HCT116 (cell line): ENCODE measurements at regions not wholly inside any gene's neighbourhood (a gene's known extent, or its start where the extent isn't known, plus 50 kb on each side); places are given as distances from the start of the nearest gene placed in this dataset.

Experiments
- ATAC-seq: fragments of 200-7000 bp; cut with Tn5 transposase; 2 replicates; pipeline ENCODE4 v1.9.1; 2020; ENCODE audit warnings: mild to moderate bottlenecking, moderate library complexity
- BruUV-seq: library from RNA; stranded (reverse); fragments of 400-500 nt; replicated peaks from 2 replicates; lab custom pipeline; 2021; lab: Mats Ljungman, UMichigan
- CTCF ChIA-PET: fragments of 300-600 bp; sonication (Branson Sonifier 250); formaldehyde crosslinking; loops from one replicate; lab custom pipeline; 2021; ENCODE audit warnings: antibody characterized with exemption; lab: Charles Lee
- POLR2A ChIA-PET: fragments of 300-600, 350-600 bp; sonication (Branson Sonifier 250); formaldehyde crosslinking; loops from one replicate; lab custom pipeline; 2021; ENCODE audit warnings: antibody characterized with exemption; lab: Charles Lee
- RAD21 ChIA-PET, 2 experiments: fragments of 300-600 bp; sonication (Branson Sonifier 250); formaldehyde crosslinking; loops; one replicate each; lab custom pipeline; 2023; ENCODE audit warnings: low total read pairs in 2 of 2; ENCODE audit not compliant: uncharacterized antibody in 2 of 2, unreplicated experiment in 2 of 2, low non-redundant PET in 1 of 2; lab: Charles Lee
- DNase-seq: peaks from one replicate; pipeline ENCODE4 v3.0.0-alpha.2; 2010; ENCODE audit warnings: low read depth, low spot score
- H2AFZ ChIP-seq: fragments of 200-600 bp; shearing (Covaris generic), sonication (generic); 2 replicates; pipeline ENCODE4 v1.6.1; 2017; ENCODE audit warnings: low read depth, mixed run types, mixed read lengths, antibody characterized with exemption, low read length; ENCODE audit not compliant: poor library complexity, severe bottlenecking
- H3K27ac ChIP-seq: 2 replicates; pipeline ENCODE4 v1.5.1; 2012; ENCODE audit warnings: low read depth, low read length
- H3K27me3 ChIP-seq: fragments of 200-600 bp; sonication (generic); 2 replicates; pipeline ENCODE4 v1.6.1; 2016; ENCODE audit warnings: mixed run types, low read length, mixed read lengths; ENCODE audit not compliant: insufficient read depth
- H3K36me3 ChIP-seq, 2 experiments: fragments of 200-500 bp in 1 of 2; fragments of 200-600 bp in 1 of 2; sonication (Bioruptor generic) in 1 of 2; sonication (generic) in 1 of 2; 2 replicates each; pipeline versions ENCODE4 v1.5.1 to v1.6.1; 2014 to 2016; ENCODE audit warnings: low read length in 2 of 2, inconsistent platforms in 1 of 2, mixed read lengths in 1 of 2, mixed run types in 1 of 2; ENCODE audit not compliant: insufficient read depth in 2 of 2, control insufficient read depth in 1 of 2
- H3K4me1 ChIP-seq, 2 experiments: fragments of 200-600 bp in 1 of 2; sonication (generic) in 1 of 2; 2 replicates each; pipeline versions ENCODE4 v1.5.1 to v1.6.1; 2012 to 2017; ENCODE audit warnings: low read length in 2 of 2, inconsistent platforms in 1 of 2, mild to moderate bottlenecking in 1 of 2, mixed read lengths in 1 of 2, mixed run types in 1 of 2, moderate library complexity in 1 of 2; ENCODE audit not compliant: insufficient read depth in 2 of 2, control insufficient read depth in 1 of 2
- H3K4me2 ChIP-seq: fragments of 200-600 bp; sonication (generic); 2 replicates; pipeline ENCODE4 v1.6.1; 2017; ENCODE audit warnings: mixed run types, low read length, mixed read lengths
- H3K4me3 ChIP-seq, 2 experiments: fragments of 200-600 bp in 1 of 2; sonication (generic) in 1 of 2; replicated peaks in 1 of 2; 2 replicates each; pipeline ENCODE4 v1.5.1; 2011 to 2016; ENCODE audit warnings: low read length in 2 of 2, control low read depth in 1 of 2, low read depth in 1 of 2, mild to moderate bottlenecking in 1 of 2, mixed read lengths in 1 of 2, mixed run types in 1 of 2
- H3K79me2 ChIP-seq: fragments of 200-600 bp; sonication (generic); 2 replicates; pipeline ENCODE4 v1.6.1; 2017; ENCODE audit warnings: mild to moderate bottlenecking, mixed run types, low read length, moderate library complexity, mixed read lengths; ENCODE audit not compliant: insufficient read depth
- H3K9ac ChIP-seq: fragments of 200-600 bp; sonication (generic); 2 replicates; pipeline ENCODE4 v1.6.1; 2016; ENCODE audit warnings: low read length, mixed read lengths
- H3K9me2 ChIP-seq: fragments of 200-600 bp; sonication (generic), shearing (Covaris generic); 2 replicates; pipeline ENCODE4 v1.6.1; 2017; ENCODE audit warnings: mixed run types, mild to moderate bottlenecking, moderate library complexity; ENCODE audit not compliant: insufficient read depth
- H3K9me3 ChIP-seq, 2 experiments: fragments of 200-500 bp in 1 of 2; fragments of 200-600 bp in 1 of 2; sonication (Bioruptor generic) in 1 of 2; sonication (generic) in 1 of 2; 2 replicates each; pipeline ENCODE4 v1.6.1; 2014 to 2017; ENCODE audit warnings: low read length in 2 of 2, mixed read lengths in 2 of 2, inconsistent platforms in 1 of 2, low read depth in 1 of 2, mild to moderate bottlenecking in 1 of 2, mixed run types in 1 of 2, moderate library complexity in 1 of 2; ENCODE audit not compliant: control insufficient read depth in 1 of 2, insufficient read depth in 1 of 2
- H4K20me1 ChIP-seq: fragments of 200-600 bp; sonication (generic), shearing (Covaris generic); 2 replicates; pipeline ENCODE4 v1.6.1; 2017; ENCODE audit warnings: mixed run types, mild to moderate bottlenecking, moderate library complexity; ENCODE audit not compliant: insufficient read depth
- ATF3 ChIP-seq: IDR thresholded peaks from 2 replicates; pipeline ENCODE4 v1.6.1; 2012
- CBX3 ChIP-seq: IDR thresholded peaks from 2 replicates; pipeline ENCODE4 v1.6.1; 2012; ENCODE audit warnings: low read depth
- CEBPB ChIP-seq: IDR thresholded peaks from 2 replicates; pipeline ENCODE4 v1.6.1; 2012; ENCODE audit warnings: low read depth
- CTCF ChIP-seq, 3 experiments: fragments of 200-600 bp in 1 of 3; sonication (generic) in 1 of 3; IDR thresholded peaks in 2 of 3; conservative IDR thresholded peaks in 1 of 3; 2 replicates each; pipeline ENCODE4 v1.5.1; 2012 to 2017; ENCODE audit warnings: low read depth in 2 of 3, low read length in 2 of 3, antibody characterized with exemption in 1 of 3, borderline replicate concordance in 1 of 3, control low read depth in 1 of 3, mild to moderate bottlenecking in 1 of 3, mixed read lengths in 1 of 3, mixed run types in 1 of 3, moderate library complexity in 1 of 3; ENCODE audit not compliant: insufficient read depth in 1 of 3
- EGR1 ChIP-seq: IDR thresholded peaks from 2 replicates; pipeline ENCODE4 v1.6.1; 2012; ENCODE audit warnings: low read depth
- ELF1 ChIP-seq: IDR thresholded peaks from 2 replicates; pipeline ENCODE4 v1.6.1; 2012; ENCODE audit warnings: low read depth, borderline replicate concordance
- EZH2 ChIP-seq: fragments of 200-600 bp; sonication (generic); IDR thresholded peaks from 2 replicates; pipeline ENCODE4 v1.6.1; 2017; ENCODE audit warnings: antibody characterized with exemption, mixed run types
- FOSL1 ChIP-seq: IDR thresholded peaks from 2 replicates; pipeline ENCODE4 v1.6.1; 2012; ENCODE audit warnings: low read depth
- JUND ChIP-seq: IDR thresholded peaks from 2 replicates; pipeline ENCODE4 v1.6.1; 2012
- MAX ChIP-seq: IDR thresholded peaks from 2 replicates; pipeline ENCODE4 v1.6.1; 2012
- POLR2A ChIP-seq: IDR thresholded peaks from 2 replicates; pipeline ENCODE4 v1.7.0; 2011; ENCODE audit warnings: borderline replicate concordance; ENCODE audit not compliant: insufficient read depth, insufficient read length; ENCODE audit errors: extremely low read depth
- POLR2AphosphoS5 ChIP-seq: IDR thresholded peaks from 2 replicates; pipeline ENCODE4 v1.6.1; 2011; ENCODE audit warnings: mild to moderate bottlenecking, low read depth, low read length, moderate library complexity
- RAD21 ChIP-seq: IDR thresholded peaks from 2 replicates; pipeline ENCODE4 v1.6.1; 2012; ENCODE audit warnings: low read depth, mild to moderate bottlenecking
- REST ChIP-seq: IDR thresholded peaks from 2 replicates; pipeline ENCODE4 v1.6.1; 2012; ENCODE audit warnings: low read depth
- SIN3A ChIP-seq: IDR thresholded peaks from 2 replicates; pipeline ENCODE4 v1.6.1; 2012; ENCODE audit warnings: low read depth
- SP1 ChIP-seq: IDR thresholded peaks from 2 replicates; pipeline ENCODE4 v1.6.1; 2012; ENCODE audit warnings: low read depth
- SRF ChIP-seq: IDR thresholded peaks from 2 replicates; pipeline ENCODE4 v1.6.1; 2012; ENCODE audit warnings: low read depth
- YY1 ChIP-seq: IDR thresholded peaks from 2 replicates; pipeline ENCODE4 v1.6.1; 2011; ENCODE audit warnings: low read length, low read depth, moderate library complexity, mild to moderate bottlenecking; ENCODE audit not compliant: insufficient replicate concordance; ENCODE audit errors: extremely low read depth
- ZBTB33 ChIP-seq: IDR thresholded peaks from 2 replicates; pipeline ENCODE4 v1.6.1; 2011; ENCODE audit warnings: mild to moderate bottlenecking, low read length, moderate library complexity; ENCODE audit not compliant: insufficient replicate concordance; ENCODE audit errors: extremely low read depth
- ZNF274 ChIP-seq: fragments of 200-500 bp; sonication (Bioruptor generic); IDR thresholded peaks from 2 replicates; pipeline ENCODE4 v1.6.1; 2014; ENCODE audit warnings: mild to moderate bottlenecking, low read depth, low read length, inconsistent platforms
- intact Hi-C: fragments of 100-400 bp; cut with micrococcal nuclease; formaldehyde crosslinking; loops from 2 replicates; pipeline ENCODE4 v1.10.0; 2022

- TF ChIP-seq ATF3 (no peak), CBX3 (no peak)
Measured at GRCh38 chr7:93040355-93040754, 77.4 kb downstream of the SAMD9 start (continued).

GRCh38 chr7:93039786-93040185 lies 78.0 kb downstream of the SAMD9 start:
- no TSS peak for BruUV-seq
- Histone ChIP-seq H3K9me2 (no peaks in the 10 kb centered on the region), H2AFZ (no peak overlapping the region), H3K27me3 (no peaks in the 10 kb centered on the region), H3K9me3 (no peaks in the 10 kb centered on the region), H3K4me1 (peaks cover 0 to 12% of the 10 kb centered on the region in 2 experiments; a peak in 2 of 4 replicates), H3K27ac (no peak overlapping the region), H3K9ac (no peak overlapping the region), H3K36me3 (no peaks in the 10 kb centered on the region), H3K4me2 (no peak overlapping the region), H4K20me1 (no peaks in the 10 kb centered on the region), H3K4me3 (no peak overlapping the region), H3K79me2 (no peaks in the 10 kb centered on the region)
- ATAC-seq (no peak), DNase-seq (no peak)
- ChIA-PET CTCF (no interaction called here), RAD21 (no interaction called here), POLR2A (no interaction called here)
- TF ChIP-seq ELF1, result no peak
- TF ChIP-seq ZBTB33, result no peak
- TF ChIP-seq JUND, result no peak
- TF ChIP-seq ZNF274, result no peak
- no peak for TF ChIP-seq MAX
- TF ChIP-seq SIN3A, result no peak
- no peak for TF ChIP-seq EGR1
- TF ChIP-seq CTCF (IDR thresholded peaks at IDR 0.05 in 2 of 3, conservative IDR thresholded peaks at IDR 0.05 in 1 of 3; ENCODE audit: borderline replicate concordance in 1 of 3, insufficient read depth in 1 of 3, low read depth in 2 of 3, low read length in 2 of 3), result no peak
- TF ChIP-seq POLR2A, result no peak
- no peak for TF ChIP-seq YY1
- TF ChIP-seq SRF, result no peak
- no peak for TF ChIP-seq REST
- TF ChIP-seq CEBPB, result no peak
- TF ChIP-seq RAD21, result no peak
- TF ChIP-seq POLR2AphosphoS5, result no peak
- TF ChIP-seq CBX3, result no peak
- no peak for TF ChIP-seq EZH2
- TF ChIP-seq FOSL1, result no peak
- no peak for TF ChIP-seq SP1
- intact Hi-C loops, result loop anchor here (5.0 kb wide), 1 partner anchor 202 kb away; the partner anchor contains the start of gene CDK6
